ENCODE measurements at regions not wholly inside any gene's neighbourhood (a gene's known extent, or its start where the extent isn't known, plus 50 kb on each side); places are given as distances from the start of the nearest gene placed in this dataset.

DNA sequence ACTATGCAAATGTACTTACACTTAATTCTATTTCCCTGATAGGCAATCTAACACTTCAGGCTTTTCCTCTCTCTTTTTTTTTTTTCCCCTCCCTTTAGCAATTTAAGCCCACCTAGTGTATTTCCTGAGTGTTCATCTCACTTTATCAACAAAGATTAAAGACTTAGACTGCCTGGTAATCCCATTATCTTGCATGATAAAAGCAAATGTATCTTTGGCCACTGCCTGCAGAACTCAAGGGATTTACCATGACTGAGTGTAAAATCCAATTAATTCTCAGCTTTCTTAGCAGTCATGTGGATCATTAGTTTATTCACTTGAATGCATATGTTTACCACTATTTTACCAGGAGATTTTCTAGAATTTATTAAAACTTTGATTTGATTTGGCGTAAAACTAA, 1102.2 kb upstream of the GYPC start:
- no peak for TF ChIP-seq POLR2AphosphoS5 (IDR thresholded peaks at IDR 0.05; ENCODE audit: low read depth, low read length)
- TF ChIP-seq POLR2A (IDR thresholded peaks at IDR 0.05; ENCODE audit: low read depth, low read length): no peak
- TF ChIP-seq TAF1 (IDR thresholded peaks at IDR 0.05; ENCODE audit: low read depth, low read length): no peak
- no peak for TF ChIP-seq PAX5 (IDR thresholded peaks at IDR 0.05; ENCODE audit: insufficient read depth, low read length, severe bottlenecking)
- no peak for TF ChIP-seq POU2F2 (IDR thresholded peaks at IDR 0.05; ENCODE audit: low read depth, low read length)
- no peak for TF ChIP-seq SPI1 (IDR thresholded peaks at IDR 0.05; ENCODE audit: low read depth, low read length)
